ENCODE measurements at regions not wholly inside any gene's neighbourhood (a gene's known extent, or its start where the extent isn't known, plus 50 kb on each side); places are given as distances from the start of the nearest gene placed in this dataset.

- TF ChIP-seq EZH2 (optimal IDR thresholded peaks at IDR 0.05; ENCODE audit: low read depth, low read length) (no peak), CTCF (IDR thresholded peaks at IDR 0.05; ENCODE audit: low read length) (no peak), EZH2phosphoT487 (IDR thresholded peaks at IDR 0.05; ENCODE audit: low read length) (no peak)
- Histone ChIP-seq H3K79me2 (ENCODE audit: low read length) (no peaks in the 10 kb centered on the region), H3K4me3 (ENCODE audit: low read length) (no peak overlapping the region), H3K9ac (ENCODE audit: low read length) (no peak overlapping the region), H3K9me2 (replicated peaks; ENCODE audit: insufficient read depth, low read length) (no peaks in the 10 kb centered on the region), H3K36me3 (replicated peaks; ENCODE audit: insufficient read depth, low read length) (no peaks in the 10 kb centered on the region), H4K20me1 (ENCODE audit: insufficient read depth, low read length) (no peaks in the 10 kb centered on the region), H3K9me3 (replicated peaks; ENCODE audit: insufficient read depth, low read length) (no peaks in the 10 kb centered on the region), H3K27me3 (replicated peaks; ENCODE audit: insufficient read depth, low read length) (no peaks in the 10 kb centered on the region), H3F3A (ENCODE audit: insufficient read depth, low read length) (no peaks in the 10 kb centered on the region), H3K4me2 (ENCODE audit: low read depth, low read length) (no peak overlapping the region), H3K27ac (ENCODE audit: low read length) (no peak overlapping the region), H3K4me1 (ENCODE audit: low read length) (no peaks in the 10 kb centered on the region), H2AFZ (ENCODE audit: low read length) (no peak overlapping the region)
- no peak for DNase-seq
Observed at GRCh38 chr14:65821224-65821753, 408.8 kb downstream of the FUT8 start.

- Histone ChIP-seq H2AFZ (ENCODE audit: low read length) (no peak overlapping the region), H3K9me3 (replicated peaks; ENCODE audit: insufficient read depth, low read length) (no peaks in the 10 kb centered on the region), H3K4me2 (ENCODE audit: low read depth, low read length) (no peak overlapping the region), H3K4me3 (ENCODE audit: low read length) (no peak overlapping the region), H3K27ac (ENCODE audit: low read length) (no peak overlapping the region), H3K9me2 (replicated peaks; ENCODE audit: insufficient read depth, low read length) (no peaks in the 10 kb centered on the region), H4K20me1 (ENCODE audit: insufficient read depth, low read length) (no peaks in the 10 kb centered on the region), H3K27me3 (replicated peaks; ENCODE audit: insufficient read depth, low read length) (no peaks in the 10 kb centered on the region), H3K79me2 (ENCODE audit: low read length) (no peaks in the 10 kb centered on the region), H3K4me1 (ENCODE audit: low read length) (no peaks in the 10 kb centered on the region), H3K36me3 (replicated peaks; ENCODE audit: insufficient read depth, low read length) (no peaks in the 10 kb centered on the region), H3K9ac (ENCODE audit: low read length) (no peak overlapping the region), H3F3A (ENCODE audit: insufficient read depth, low read length) (no peaks in the 10 kb centered on the region)
- DNase-seq: peak; percentile 40
- TF ChIP-seq EZH2 (optimal IDR thresholded peaks at IDR 0.05; ENCODE audit: low read depth, low read length) (no peak), EZH2phosphoT487 (IDR thresholded peaks at IDR 0.05; ENCODE audit: low read length) (no peak), CTCF (IDR thresholded peaks at IDR 0.05; ENCODE audit: low read length) (peak; percentile 71)
Observed at GRCh38 chr14:65824285-65824977, 411.9 kb downstream of the FUT8 start.

- no peaks in the 10 kb centered on the region for H3K9me3 ChIP-seq (replicated peaks; ENCODE audit: insufficient read depth, low read length)
- no peaks in the 10 kb centered on the region for H3K79me2 ChIP-seq (ENCODE audit: low read length)
- no peak overlapping the region for H3K9ac ChIP-seq (ENCODE audit: low read length)
- H3K4me3 ChIP-seq (ENCODE audit: low read length): no peak overlapping the region
- no peak overlapping the region for H3K4me2 ChIP-seq (ENCODE audit: low read depth, low read length)
- H3K9me2 ChIP-seq (replicated peaks; ENCODE audit: insufficient read depth, low read length): no peaks in the 10 kb centered on the region
- no peak for DNase-seq
- no peaks in the 10 kb centered on the region for H3K27me3 ChIP-seq (replicated peaks; ENCODE audit: insufficient read depth, low read length)
- H3K36me3 ChIP-seq (replicated peaks; ENCODE audit: insufficient read depth, low read length): no peaks in the 10 kb centered on the region
- no peaks in the 10 kb centered on the region for H4K20me1 ChIP-seq (ENCODE audit: insufficient read depth, low read length)
- no peaks in the 10 kb centered on the region for H3K4me1 ChIP-seq (ENCODE audit: low read length)
- no peak overlapping the region for H3K27ac ChIP-seq (ENCODE audit: low read length)
- TF ChIP-seq EZH2phosphoT487 (IDR thresholded peaks at IDR 0.05; ENCODE audit: low read length): no peak
- no peak for TF ChIP-seq EZH2 (optimal IDR thresholded peaks at IDR 0.05; ENCODE audit: low read depth, low read length)
- TF ChIP-seq CTCF (IDR thresholded peaks at IDR 0.05; ENCODE audit: low read length): no peak
- no peaks in the 10 kb centered on the region for H3F3A ChIP-seq (ENCODE audit: insufficient read depth, low read length)
- H2AFZ ChIP-seq (ENCODE audit: low read length): no peak overlapping the region
Observed at GRCh38 chr14:65824978-65825299, 412.4 kb downstream of the FUT8 start.
